Activated CD4-positive, alpha-beta T cell treated with anti-CD3 and anti-CD28 coated beads, Interleukin-2, amount 10 ng/mL, durations not matched to agents 7 days and 5 days (primary cell): ENCODE measurements at regions not wholly inside any gene's neighbourhood (a gene's known extent, or its start where the extent isn't known, plus 50 kb on each side); places are given as distances from the start of the nearest gene placed in this dataset.
A peak's percentile ranks its signal among the peaks of the same experiment; 100 is the strongest.
"Not testable (repeated sequence)": the region's sequence is repeated elsewhere in the genome, so short reads cannot be mapped to it uniquely, and the experiment has no call there.

ENCODE experiments used
- CTCF ChIA-PET: fragments of 350-600 bp; sonication (Branson Sonifier 250); formaldehyde crosslinking; loops from one replicate; lab custom pipeline; 2021; ENCODE audit warnings: antibody characterized with exemption; lab: Charles Lee
- POLR2A ChIA-PET: fragments of 350-600 bp; sonication (Branson Sonifier 250); formaldehyde crosslinking; loops from one replicate; lab custom pipeline; 2021; ENCODE audit warnings: antibody characterized with exemption; lab: Charles Lee
- DNase-seq: peaks from one replicate; pipeline ENCODE4 v3.0.0-alpha.2; 2020
- H3K27ac Mint-ChIP-seq: one replicate; pipeline ENCODE4 v1.8.0; 2021; ENCODE audit warnings: mild to moderate bottlenecking, moderate library complexity, mixed read lengths
- H3K27me3 Mint-ChIP-seq: one replicate; pipeline ENCODE4 v1.8.0; 2021; ENCODE audit warnings: mixed read lengths
- H3K36me3 Mint-ChIP-seq: one replicate; pipeline ENCODE4 v1.8.0; 2021; ENCODE audit warnings: low read depth, mixed read lengths
- H3K4me1 Mint-ChIP-seq: one replicate; pipeline ENCODE4 v1.8.0; 2021; ENCODE audit warnings: mixed read lengths
- H3K4me3 Mint-ChIP-seq: one replicate; pipeline ENCODE4 v1.8.0; 2021; ENCODE audit warnings: mild to moderate bottlenecking, moderate library complexity, mixed read lengths
- H3K9me3 Mint-ChIP-seq: one replicate; pipeline ENCODE4 v1.8.0; 2021; ENCODE audit warnings: mixed read lengths

- H3K4me3 Mint-ChIP-seq: peak overlapping the region; percentile 96
- CTCF ChIA-PET: interaction anchor here (1.0 to 1.6 kb wide), 2 partner anchors 10 to 13 kb away, joined by 3 to 7 read pairs; no protein-coding TSS in a partner anchor
- peaks cover 21% of the 10 kb centered on the region for H3K36me3 Mint-ChIP-seq
- POLR2A ChIA-PET: interaction anchor here (0.7 kb wide), 1 partner anchor 676 kb away, joined by 3 read pairs; no protein-coding TSS in a partner anchor
- not testable (repeated sequence) for H3K27me3 Mint-ChIP-seq, H3K9me3 Mint-ChIP-seq
- peaks cover 22% of the 10 kb centered on the region for H3K4me1 Mint-ChIP-seq
- peak; percentile 98 for DNase-seq
- peak overlapping the region; percentile 99 for H3K27ac Mint-ChIP-seq
Measured at GRCh38 chr16:21520134-21521047, 79.0 kb upstream of the METTL9 start.

GRCh38 chr16:21521048-21521389 is 78.4 kb upstream of the METTL9 start:
- H3K4me1 Mint-ChIP-seq: peaks cover 16% of the 10 kb centered on the region
- H3K27me3 Mint-ChIP-seq, H3K4me3 Mint-ChIP-seq, POLR2A ChIA-PET, CTCF ChIA-PET, H3K9me3 Mint-ChIP-seq: not testable (repeated sequence)
- peaks cover 17% of the 10 kb centered on the region for H3K36me3 Mint-ChIP-seq
- H3K27ac Mint-ChIP-seq: peak overlapping the region; percentile 65
- peak; percentile 5 for DNase-seq

GRCh38 chr16:21521390-21522143 is 77.8 kb upstream of the METTL9 start:
- CTCF ChIA-PET: not testable (repeated sequence)

GRCh38 chr16:21522846-21523245 is 76.5 kb upstream of the METTL9 start:
- CTCF ChIA-PET, H3K27ac Mint-ChIP-seq, H3K27me3 Mint-ChIP-seq, H3K9me3 Mint-ChIP-seq, DNase-seq, H3K4me3 Mint-ChIP-seq, H3K4me1 Mint-ChIP-seq, POLR2A ChIA-PET: not testable (repeated sequence)
- H3K36me3 Mint-ChIP-seq: peaks cover 15% of the 10 kb centered on the region

More at GRCh38 chr16:21521390-21522143, 77.8 kb upstream of the METTL9 start:
- H3K27me3 Mint-ChIP-seq, POLR2A ChIA-PET, H3K9me3 Mint-ChIP-seq: not testable (repeated sequence)
- DNase-seq: peak; percentile 9
- Mint-ChIP-seq H3K4me3 (peak overlapping the region; percentile 25), H3K27ac (peak overlapping the region; percentile 65), H3K36me3 (peaks cover 16% of the 10 kb centered on the region), H3K4me1 (peaks cover 14% of the 10 kb centered on the region)

GRCh38 chr16:21523411-21524067 is 75.8 kb upstream of the METTL9 start:
- CTCF ChIA-PET: interaction anchor here (0.7 kb wide), 1 partner anchor 10 kb away, joined by 3 read pairs; no protein-coding TSS in a partner anchor
- no peak for DNase-seq
- H3K9me3 Mint-ChIP-seq: no peaks in the 10 kb centered on the region
- POLR2A ChIA-PET: no interaction called here
- H3K4me3 Mint-ChIP-seq: no peak overlapping the region
- no peak overlapping the region for H3K27ac Mint-ChIP-seq
- H3K27me3 Mint-ChIP-seq: peaks cover 2% of the 10 kb centered on the region
- H3K4me1 Mint-ChIP-seq: peaks cover 2% of the 10 kb centered on the region
- peaks cover 8% of the 10 kb centered on the region for H3K36me3 Mint-ChIP-seq

GRCh38 chr16:21524068-21524751 is 75.2 kb upstream of the METTL9 start:
- H3K4me1 Mint-ChIP-seq: peaks cover 2% of the 10 kb centered on the region
- H3K36me3 Mint-ChIP-seq: peaks cover 3% of the 10 kb centered on the region
- peaks cover 2% of the 10 kb centered on the region for H3K27me3 Mint-ChIP-seq
- ChIA-PET CTCF (interaction anchor here (0.7 kb wide), 1 partner anchor 10 kb away, joined by 3 read pairs; no protein-coding TSS in a partner anchor), POLR2A (no interaction called here)
- no peaks in the 10 kb centered on the region for H3K9me3 Mint-ChIP-seq
- H3K27ac Mint-ChIP-seq: no peak overlapping the region
- no peak overlapping the region for H3K4me3 Mint-ChIP-seq
- DNase-seq: no peak

GRCh38 chr16:21524752-21525028 is 74.7 kb upstream of the METTL9 start:
- H3K36me3 Mint-ChIP-seq, CTCF ChIA-PET, H3K9me3 Mint-ChIP-seq, POLR2A ChIA-PET, H3K4me1 Mint-ChIP-seq, DNase-seq, H3K27ac Mint-ChIP-seq, H3K4me3 Mint-ChIP-seq, H3K27me3 Mint-ChIP-seq: not testable (repeated sequence)

GRCh38 chr16:21525029-21525895 is 74.1 kb upstream of the METTL9 start:
- H3K27ac Mint-ChIP-seq, CTCF ChIA-PET, H3K4me1 Mint-ChIP-seq, H3K4me3 Mint-ChIP-seq, POLR2A ChIA-PET, H3K27me3 Mint-ChIP-seq, H3K9me3 Mint-ChIP-seq, H3K36me3 Mint-ChIP-seq, DNase-seq: not testable (repeated sequence)

- not testable (repeated sequence) for H3K27ac Mint-ChIP-seq
Measured at GRCh38 chr16:21525956-21526922, 73.1 kb upstream of the METTL9 start.

GRCh38 chr16:21526923-21527807 is 72.2 kb upstream of the METTL9 start:
- no peak overlapping the region for H3K4me3 Mint-ChIP-seq
- CTCF ChIA-PET: no interaction called here
- H3K27me3 Mint-ChIP-seq: peaks cover 6% of the 10 kb centered on the region
- DNase-seq: no peak
- POLR2A ChIA-PET: no interaction called here
- no peak overlapping the region for H3K27ac Mint-ChIP-seq
- no peaks in the 10 kb centered on the region for H3K9me3 Mint-ChIP-seq
- no peaks in the 10 kb centered on the region for H3K36me3 Mint-ChIP-seq
- no peaks in the 10 kb centered on the region for H3K4me1 Mint-ChIP-seq

More at GRCh38 chr16:21525956-21526922, 73.1 kb upstream of the METTL9 start:
- DNase-seq, H3K4me3 Mint-ChIP-seq, POLR2A ChIA-PET, H3K27me3 Mint-ChIP-seq, H3K4me1 Mint-ChIP-seq, H3K36me3 Mint-ChIP-seq, H3K9me3 Mint-ChIP-seq: not testable (repeated sequence)
- CTCF ChIA-PET: interaction anchor here (0.6 kb wide), 1 partner anchor 28 kb away, joined by 3 read pairs; no protein-coding TSS in a partner anchor
